Liver (tissue), 8 donors: ENCODE measurements at regions not wholly inside any gene's neighbourhood (a gene's known extent, or its start where the extent isn't known, plus 50 kb on each side); places are given as distances from the start of the nearest gene placed in this dataset.

ENCODE experiments used
- DNase-seq: peaks from one replicate; pipeline ENCODE4 v3.0.0-alpha.2; 2017; ENCODE audit warnings: low spot score
- H3K27ac ChIP-seq, 2 donors: one replicate each; pipeline ENCODE4 v1.7.0; 2013; ENCODE audit warnings: inconsistent platforms in 2 of 2, low read length in 2 of 2, control low read depth in 1 of 2, low read depth in 1 of 2, mild to moderate bottlenecking in 1 of 2
- H3K27me3 ChIP-seq, 4 donors: one replicate each; pipeline versions ENCODE4 v1.6.1 to v1.7.0; 2013; ENCODE audit warnings: low read length in 3 of 4, inconsistent platforms in 1 of 4, mild to moderate bottlenecking in 1 of 4, moderate library complexity in 1 of 4; ENCODE audit not compliant: control insufficient read depth in 4 of 4, insufficient read depth in 4 of 4
- H3K36me3 ChIP-seq, 4 donors: one replicate each; pipeline versions ENCODE4 v1.6.1 to v1.7.0; 2013; ENCODE audit warnings: low read length in 3 of 4, mild to moderate bottlenecking in 3 of 4, low read depth in 1 of 4, moderate library complexity in 1 of 4; ENCODE audit not compliant: control insufficient read depth in 4 of 4, insufficient read depth in 3 of 4
- H3K4me1 ChIP-seq, 4 donors: one replicate each; pipeline versions ENCODE4 v1.6.1 to v1.7.0; 2013; ENCODE audit warnings: low read length in 3 of 4, mild to moderate bottlenecking in 3 of 4, moderate library complexity in 1 of 4; ENCODE audit not compliant: control insufficient read depth in 4 of 4, insufficient read depth in 4 of 4
- H3K4me3 ChIP-seq, 3 donors: one replicate each; pipeline versions ENCODE4 v1.6.1 to v1.7.0; 2013; ENCODE audit warnings: low read length in 3 of 3, control low read depth in 1 of 3, low read depth in 1 of 3, mild to moderate bottlenecking in 1 of 3
- H3K9ac ChIP-seq, 2 donors: one replicate each; pipeline ENCODE4 v1.7.0; 2013; ENCODE audit warnings: low read length in 2 of 2, mild to moderate bottlenecking in 2 of 2, moderate library complexity in 2 of 2, control low read depth in 1 of 2, low read depth in 1 of 2
- H3K9me3 ChIP-seq, 4 donors: one replicate each; pipeline versions ENCODE4 v1.6.1 to v1.7.0; 2013; ENCODE audit warnings: low read length in 3 of 4; ENCODE audit not compliant: control insufficient read depth in 4 of 4
- CTCF ChIP-seq: fragments of 150-350 bp; IDR thresholded peaks from 2 replicates; pipeline ENCODE4 v1.5.1; 2017; ENCODE audit warnings: improper control_type of control experiment, low read depth, low read length; ENCODE audit not compliant: missing input control
- FOXA1 ChIP-seq: IDR thresholded peaks from 2 replicates; pipeline ENCODE4 v1.6.1; 2016; ENCODE audit warnings: antibody characterized with exemption
- FOXA2 ChIP-seq: IDR thresholded peaks from 2 replicates; pipeline ENCODE4 v1.6.1; 2016; ENCODE audit warnings: antibody characterized with exemption
- GABPA ChIP-seq, 2 donors: IDR thresholded peaks in 1 of 2; conservative IDR thresholded peaks in 1 of 2; 2 replicates each; pipeline ENCODE4 v1.6.1; 2016; ENCODE audit warnings: antibody characterized with exemption in 2 of 2, mild to moderate bottlenecking in 1 of 2, moderate library complexity in 1 of 2
- HNF4A ChIP-seq, 2 donors: conservative IDR thresholded peaks; 2 replicates each; pipeline ENCODE4 v1.6.1; 2016; ENCODE audit warnings: antibody characterized with exemption in 2 of 2, mild to moderate bottlenecking in 2 of 2
- HNF4G ChIP-seq: IDR thresholded peaks from 2 replicates; pipeline ENCODE4 v1.6.1; 2016; ENCODE audit warnings: antibody characterized with exemption
- JUND ChIP-seq, 2 donors: IDR thresholded peaks; 2 replicates each; pipeline ENCODE4 v1.6.1; 2016; ENCODE audit warnings: antibody characterized with exemption in 2 of 2
- NR2F2 ChIP-seq: IDR thresholded peaks from 2 replicates; pipeline ENCODE4 v1.6.1; 2016; ENCODE audit warnings: antibody characterized with exemption
- RAD21 ChIP-seq, 2 donors: IDR thresholded peaks; 2 replicates each; pipeline ENCODE4 v1.6.1; 2016; ENCODE audit warnings: antibody characterized with exemption in 2 of 2, mild to moderate bottlenecking in 2 of 2
- RXRA ChIP-seq, 2 donors: IDR thresholded peaks; 2 replicates each; pipeline ENCODE4 v1.6.1; 2017 to 2018; ENCODE audit warnings: antibody characterized with exemption in 2 of 2, mild to moderate bottlenecking in 1 of 2
- SP1 ChIP-seq: IDR thresholded peaks from 2 replicates; pipeline ENCODE4 v1.6.1; 2018; ENCODE audit warnings: antibody characterized with exemption, mild to moderate bottlenecking
- TAF1 ChIP-seq: conservative IDR thresholded peaks from 2 replicates; pipeline ENCODE4 v1.6.1; 2016; ENCODE audit warnings: antibody characterized with exemption, mild to moderate bottlenecking
- ZBTB33 ChIP-seq: IDR thresholded peaks from 2 replicates; pipeline ENCODE4 v1.6.1; 2016; ENCODE audit warnings: antibody characterized with exemption
- WGBS: extraction: QIAGEN DNeasy Blood & Tissue Kit; methylation state at CpG from one replicate; pipeline ENCODE4 v1.1.7; 2013; 5-methylcytosine and 5-hydroxymethylcytosine counted together
- TF ChIP-seq, protein P1 (sequence below): IDR thresholded peaks from 2 replicates; pipeline ENCODE4 v1.6.1; 2016; ENCODE audit warnings: antibody characterized with exemption
- TF ChIP-seq, protein P2 (sequence below): IDR thresholded peaks from 2 replicates; pipeline ENCODE4 v1.6.1; 2016; ENCODE audit warnings: antibody characterized with exemption
- TF ChIP-seq, protein P3 (sequence below): IDR thresholded peaks from 2 replicates; pipeline ENCODE4 v1.6.1; 2016; ENCODE audit warnings: antibody characterized with exemption, mild to moderate bottlenecking
- donor health status: healthy.
- donor health status: healthy.
- donor health status: healthy.
- donor health status: healthy.
- donor health status: healthy.

DNA sequence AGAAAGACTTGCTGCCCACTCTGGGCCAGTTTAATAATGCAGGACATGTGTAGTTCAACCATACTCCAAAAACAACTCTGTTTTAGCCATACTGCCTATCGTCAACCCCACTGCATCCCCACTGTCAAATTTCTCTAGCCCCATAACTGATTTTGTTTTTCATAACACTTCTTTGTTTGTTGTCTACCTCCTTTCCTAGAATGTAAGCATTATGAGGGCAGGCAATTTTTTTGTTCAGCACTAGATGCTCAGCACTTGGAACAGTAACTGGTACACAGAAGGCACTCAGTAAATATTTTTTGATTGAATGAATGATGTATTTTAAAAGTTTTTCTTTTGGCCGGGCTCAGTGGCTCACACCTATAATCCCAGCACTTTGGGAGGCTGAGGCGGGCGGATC is 183.8 kb upstream of the MKLN1 start:
- Histone ChIP-seq H3K36me3 (no peaks in the 10 kb centered on the region), H3K9me3 (no peaks in the 10 kb centered on the region), H3K4me3 (no peak overlapping the region), H3K27me3 (no peaks in the 10 kb centered on the region), H3K27ac (no peak overlapping the region), H3K4me1 (no peaks in the 10 kb centered on the region), H3K9ac (no peak overlapping the region)
- TF ChIP-seq TAF1 = no peak
- TF ChIP-seq NR2F2 = no peak
- TF ChIP-seq, protein P1, sequence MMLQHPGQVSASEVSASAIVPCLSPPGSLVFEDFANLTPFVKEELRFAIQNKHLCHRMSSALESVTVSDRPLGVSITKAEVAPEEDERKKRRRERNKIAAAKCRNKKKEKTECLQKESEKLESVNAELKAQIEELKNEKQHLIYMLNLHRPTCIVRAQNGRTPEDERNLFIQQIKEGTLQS = no peak
- no peak for TF ChIP-seq GABPA (IDR thresholded peaks at IDR 0.05 in 1 of 2, conservative IDR thresholded peaks at IDR 0.05 in 1 of 2)
- no peak for TF ChIP-seq SP1
- TF ChIP-seq ZBTB33 = no peak
- no peak for TF ChIP-seq RXRA (IDR thresholded peaks at IDR 0.05)
- WGBS = 95% methylated on average over 4 of the region's 4 CpGs
- DNase-seq = no peak

DNA sequence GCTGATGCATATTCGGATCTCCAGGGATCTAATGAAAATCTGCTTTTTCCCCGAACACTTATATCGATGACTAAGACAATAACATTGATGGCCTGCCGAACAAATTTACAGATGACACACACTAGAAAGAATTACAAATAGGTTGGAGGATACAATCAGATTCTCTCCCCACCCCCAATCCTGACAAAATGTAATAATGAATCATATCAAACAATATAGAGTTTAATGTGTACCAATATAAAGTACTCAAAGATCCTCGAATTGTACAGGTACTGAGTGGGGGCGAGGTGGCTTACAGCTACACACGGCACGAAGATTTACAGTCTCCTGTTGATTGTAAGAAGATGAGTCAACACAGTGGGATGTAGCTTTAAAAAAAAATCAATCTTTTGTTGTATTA is 182.7 kb upstream of the MKLN1 start:
- Histone ChIP-seq H3K36me3 (no peaks in the 10 kb centered on the region), H3K4me1 (no peaks in the 10 kb centered on the region), H3K27me3 (no peaks in the 10 kb centered on the region), H3K9me3 (no peaks in the 10 kb centered on the region), H3K4me3 (no peak overlapping the region), H3K9ac (no peak overlapping the region), H3K27ac (no peak overlapping the region)
- 89% methylated on average over 8 of the region's 8 CpGs for WGBS
- DNase-seq = no peak
- TF ChIP-seq RAD21 (IDR thresholded peaks at IDR 0.05) = no peak
- no peak for TF ChIP-seq JUND (IDR thresholded peaks at IDR 0.05)
- no peak for TF ChIP-seq NR2F2

DNA sequence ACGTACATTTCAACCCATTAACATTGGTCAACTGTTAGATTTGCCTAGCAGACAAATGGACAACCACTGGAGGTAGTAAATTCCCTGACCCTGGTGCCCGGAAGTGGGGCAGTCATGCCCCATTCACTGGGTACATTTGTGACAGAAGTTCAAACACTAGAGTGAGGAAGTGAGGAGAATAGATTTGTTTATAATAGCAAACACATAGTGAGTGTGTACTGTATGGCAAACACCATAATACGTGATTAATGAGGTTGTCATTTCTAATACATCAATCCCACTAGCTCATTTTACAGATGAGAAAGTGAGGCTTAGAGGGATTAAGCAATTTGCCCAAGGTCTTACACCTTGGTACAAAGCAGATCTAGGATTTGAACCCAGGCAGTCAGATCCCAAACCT is 181.9 kb upstream of the MKLN1 start:
- H3K4me3 ChIP-seq = no peak overlapping the region
- no peaks in the 10 kb centered on the region for H3K27me3 ChIP-seq
- DNase-seq = no peak
- TF ChIP-seq FOXA2 (no peak), TAF1 (no peak), FOXA1 (no peak), RXRA (IDR thresholded peaks at IDR 0.05) (no peak), NR2F2 (no peak), HNF4A (conservative IDR thresholded peaks at IDR 0.05) (no peak), CTCF (no peak), SP1 (no peak), ZBTB33 (no peak), HNF4G (no peak), JUND (IDR thresholded peaks at IDR 0.05) (no peak), RAD21 (IDR thresholded peaks at IDR 0.05) (no peak)
- TF ChIP-seq, protein P1 = no peak
- TF ChIP-seq, protein P2, sequence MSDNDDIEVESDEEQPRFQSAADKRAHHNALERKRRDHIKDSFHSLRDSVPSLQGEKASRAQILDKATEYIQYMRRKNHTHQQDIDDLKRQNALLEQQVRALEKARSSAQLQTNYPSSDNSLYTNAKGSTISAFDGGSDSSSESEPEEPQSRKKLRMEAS = no peak
- TF ChIP-seq, protein P3, sequence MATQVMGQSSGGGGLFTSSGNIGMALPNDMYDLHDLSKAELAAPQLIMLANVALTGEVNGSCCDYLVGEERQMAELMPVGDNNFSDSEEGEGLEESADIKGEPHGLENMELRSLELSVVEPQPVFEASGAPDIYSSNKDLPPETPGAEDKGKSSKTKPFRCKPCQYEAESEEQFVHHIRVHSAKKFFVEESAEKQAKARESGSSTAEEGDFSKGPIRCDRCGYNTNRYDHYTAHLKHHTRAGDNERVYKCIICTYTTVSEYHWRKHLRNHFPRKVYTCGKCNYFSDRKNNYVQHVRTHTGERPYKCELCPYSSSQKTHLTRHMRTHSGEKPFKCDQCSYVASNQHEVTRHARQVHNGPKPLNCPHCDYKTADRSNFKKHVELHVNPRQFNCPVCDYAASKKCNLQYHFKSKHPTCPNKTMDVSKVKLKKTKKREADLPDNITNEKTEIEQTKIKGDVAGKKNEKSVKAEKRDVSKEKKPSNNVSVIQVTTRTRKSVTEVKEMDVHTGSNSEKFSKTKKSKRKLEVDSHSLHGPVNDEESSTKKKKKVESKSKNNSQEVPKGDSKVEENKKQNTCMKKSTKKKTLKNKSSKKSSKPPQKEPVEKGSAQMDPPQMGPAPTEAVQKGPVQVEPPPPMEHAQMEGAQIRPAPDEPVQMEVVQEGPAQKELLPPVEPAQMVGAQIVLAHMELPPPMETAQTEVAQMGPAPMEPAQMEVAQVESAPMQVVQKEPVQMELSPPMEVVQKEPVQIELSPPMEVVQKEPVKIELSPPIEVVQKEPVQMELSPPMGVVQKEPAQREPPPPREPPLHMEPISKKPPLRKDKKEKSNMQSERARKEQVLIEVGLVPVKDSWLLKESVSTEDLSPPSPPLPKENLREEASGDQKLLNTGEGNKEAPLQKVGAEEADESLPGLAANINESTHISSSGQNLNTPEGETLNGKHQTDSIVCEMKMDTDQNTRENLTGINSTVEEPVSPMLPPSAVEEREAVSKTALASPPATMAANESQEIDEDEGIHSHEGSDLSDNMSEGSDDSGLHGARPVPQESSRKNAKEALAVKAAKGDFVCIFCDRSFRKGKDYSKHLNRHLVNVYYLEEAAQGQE = no peak
- H3K9me3 ChIP-seq = no peaks in the 10 kb centered on the region
- H3K36me3 ChIP-seq = no peaks in the 10 kb centered on the region
- H3K4me1 ChIP-seq = no peaks in the 10 kb centered on the region
- H3K27ac ChIP-seq = no peak overlapping the region
- no peak overlapping the region for H3K9ac ChIP-seq
- WGBS = 62% methylated on average over 3 of the region's 3 CpGs
